ENCODE measurements at regions not wholly inside any gene's neighbourhood (a gene's known extent, or its start where the extent isn't known, plus 50 kb on each side); places are given as distances from the start of the nearest gene placed in this dataset.

GRCh38 chr1:59178339-59179187, 118.3 kb upstream of the FGGY start:
- Histone ChIP-seq H3K27me3 (no peaks in the 10 kb centered on the region), H3K27ac (peak overlapping the region in 3 of 4 donors; percentile 25 to 79 (median 71)), H3K4me1 (peaks cover 0 to 31% (median 6%) of the 10 kb centered on the region in 4 donors), H3K9me3 (no peaks in the 10 kb centered on the region), H3K4me3 (no peak overlapping the region), H3K36me3 (no peaks in the 10 kb centered on the region)
- DNase-seq (ENCODE audit: low spot score in 2 of 2), result peak in 1 of 2 donors; percentile 60
- TF ChIP-seq EP300 (IDR thresholded peaks at IDR 0.05), result peak in 1 of 2 donors; percentile 64
- no peak for TF ChIP-seq CTCF (IDR thresholded peaks at IDR 0.05)
- TF ChIP-seq POLR2A (IDR thresholded peaks at IDR 0.05), result no peak
- WGBS, 2 donors, result 54 to 64% methylated on average over 4 of the region's 4 CpGs

- Histone ChIP-seq H3K27ac (peak overlapping the region in 3 of 4 donors; percentile 57 to 79 (median 71)), H3K36me3 (no peaks in the 10 kb centered on the region), H3K4me1 (peaks cover 0 to 31% (median 6%) of the 10 kb centered on the region in 4 donors), H3K9me3 (no peaks in the 10 kb centered on the region), H3K4me3 (no peak overlapping the region), H3K27me3 (no peaks in the 10 kb centered on the region)
- no peak for DNase-seq (ENCODE audit: low spot score in 2 of 2)
- 15 to 25% methylated on average over 1 of the region's 1 CpG for WGBS, 2 donors
- TF ChIP-seq POLR2A (IDR thresholded peaks at IDR 0.05) (no peak), EP300 (IDR thresholded peaks at IDR 0.05) (no peak), CTCF (IDR thresholded peaks at IDR 0.05) (no peak)
Observed at GRCh38 chr1:59179673-59180072, 117.2 kb upstream of the FGGY start.

GRCh38 chr1:59180735-59181134, 116.2 kb upstream of the FGGY start:
- no peaks in the 10 kb centered on the region for H3K27me3 ChIP-seq
- no peaks in the 10 kb centered on the region for H3K36me3 ChIP-seq
- 8 to 22% methylated on average over 2 of the region's 2 CpGs for WGBS, 2 donors
- no peak overlapping the region for H3K4me3 ChIP-seq
- peaks cover 0 to 31% (median 6%) of the 10 kb centered on the region in 4 donors for H3K4me1 ChIP-seq
- no peaks in the 10 kb centered on the region for H3K9me3 ChIP-seq
- peak overlapping the region; percentile 31 to 79 (median 58) for H3K27ac ChIP-seq
- no peak for DNase-seq (ENCODE audit: low spot score in 2 of 2)
- peak in 1 of 2 donors; percentile 40 for TF ChIP-seq EP300 (IDR thresholded peaks at IDR 0.05)
- no peak for TF ChIP-seq CTCF (IDR thresholded peaks at IDR 0.05)

- no peak for DNase-seq (ENCODE audit: low spot score in 2 of 2)
- no peaks in the 10 kb centered on the region for H3K9me3 ChIP-seq
- TF ChIP-seq CTCF (IDR thresholded peaks at IDR 0.05) (no peak), POLR2A (IDR thresholded peaks at IDR 0.05) (no peak), EP300 (IDR thresholded peaks at IDR 0.05) (no peak)
- H3K27me3 ChIP-seq, result no peaks in the 10 kb centered on the region
- H3K4me1 ChIP-seq, result peaks cover 0 to 54% (median 6%) of the 10 kb centered on the region in 4 donors
- H3K36me3 ChIP-seq, result no peaks in the 10 kb centered on the region
- H3K4me3 ChIP-seq, result no peak overlapping the region
- 41 to 50% methylated on average over 3 of the region's 3 CpGs for WGBS, 2 donors
- no peak overlapping the region for H3K27ac ChIP-seq
Observed at GRCh38 chr1:59183749-59184317, 113.1 kb upstream of the FGGY start.

GRCh38 chr1:59184365-59184905, 112.5 kb upstream of the FGGY start:
- no peak for DNase-seq (ENCODE audit: low spot score in 2 of 2)
- H3K9me3 ChIP-seq, result no peaks in the 10 kb centered on the region
- no peak overlapping the region for H3K4me3 ChIP-seq
- H3K27me3 ChIP-seq, result no peaks in the 10 kb centered on the region
- TF ChIP-seq POLR2A (IDR thresholded peaks at IDR 0.05) (no peak), CTCF (IDR thresholded peaks at IDR 0.05) (no peak)
- 86 to 90% methylated on average over 5 of the region's 5 CpGs for WGBS, 2 donors
- H3K27ac ChIP-seq, result no peak overlapping the region
- no peaks in the 10 kb centered on the region for H3K36me3 ChIP-seq
- H3K4me1 ChIP-seq, result peaks cover 0 to 52% (median 6%) of the 10 kb centered on the region in 4 donors

All from tibial nerve (tissue), 4 donors.